ENCODE measurements at regions not wholly inside any gene's neighbourhood (a gene's known extent, or its start where the extent isn't known, plus 50 kb on each side); places are given as distances from the start of the nearest gene placed in this dataset.
"Not testable (repeated sequence)": the region's sequence is repeated elsewhere in the genome, so short reads cannot be mapped to it uniquely, and the experiment has no call there.

- DNase-seq, result no peak
Measured at GRCh38 chr10:120760253-120760652, 90.9 kb upstream of the WDR11 start.

GRCh38 chr10:120761951-120762350 is 89.2 kb upstream of the WDR11 start:
- no peak for DNase-seq

GRCh38 chr10:120765226-120765803 is 85.8 kb upstream of the WDR11 start:
- no peak for DNase-seq

- DNase-seq, result no peak
Measured at GRCh38 chr10:120768227-120768626, 82.9 kb upstream of the WDR11 start.

GRCh38 chr10:120770496-120770895 is 80.7 kb upstream of the WDR11 start:
- no peak for DNase-seq

GRCh38 chr10:120776442-120776841 is 74.7 kb upstream of the WDR11 start:
- DNase-seq, result no peak

GRCh38 chr10:120782336-120782735 is 68.8 kb upstream of the WDR11 start:
- DNase-seq, result no peak

- DNase-seq, result no peak
Measured at GRCh38 chr10:120783098-120783497, 68.1 kb upstream of the WDR11 start.

- no peak for DNase-seq
Measured at GRCh38 chr10:120783867-120784266, 67.3 kb upstream of the WDR11 start.

- peak; percentile 75 for DNase-seq
Measured at GRCh38 chr10:120788771-120789170, 62.4 kb upstream of the WDR11 start.

GRCh38 chr10:120789303-120790203 is 61.6 kb upstream of the WDR11 start:
- peak; percentile 27 for DNase-seq

- no peak for DNase-seq
Measured at GRCh38 chr10:120791316-120791715, 59.8 kb upstream of the WDR11 start.

- no peak for DNase-seq
Measured at GRCh38 chr10:120793088-120793487, 58.1 kb upstream of the WDR11 start.

GRCh38 chr10:120794390-120794789 is 56.8 kb upstream of the WDR11 start:
- DNase-seq, result no peak

- not testable (repeated sequence) for DNase-seq
Measured at GRCh38 chr10:120798276-120798675, 52.9 kb upstream of the WDR11 start.

GRCh38 chr10:120799849-120800248 is 51.3 kb upstream of the WDR11 start:
- DNase-seq, result no peak

- no peak for DNase-seq
Measured at GRCh38 chr10:120800528-120801323, 50.4 kb upstream of the WDR11 start.

Data from eye (tissue), 1 donor.